Neural cell (in vitro differentiated cells): ENCODE measurements at regions not wholly inside any gene's neighbourhood (a gene's known extent, or its start where the extent isn't known, plus 50 kb on each side); places are given as distances from the start of the nearest gene placed in this dataset.

Experiments used
- H2AFZ ChIP-seq: fragments of 200-600, 300-800 bp; sonication (generic), shearing (Covaris generic); 2 replicates; pipeline ENCODE4 v1.6.0; 2014; ENCODE audit warnings: low read depth, mild to moderate bottlenecking, antibody characterized with exemption, low read length, moderate library complexity
- H3F3A ChIP-seq: fragments of 200-600 bp; shearing (Covaris generic); 2 replicates; pipeline ENCODE4 v1.6.1; 2016; ENCODE audit warnings: mild to moderate bottlenecking, moderate library complexity, mixed read lengths, antibody characterized with exemption, low read length; ENCODE audit not compliant: insufficient read depth, poor library complexity, severe bottlenecking
- H3K27ac ChIP-seq: fragments of 200-600, 300-800 bp; sonication (generic), shearing (Covaris generic); 2 replicates; pipeline ENCODE4 v1.5.1; 2014; ENCODE audit warnings: mild to moderate bottlenecking, low read length, moderate library complexity
- H3K27me3 ChIP-seq: fragments of 300-800, 200-600 bp; sonication (generic), shearing (Covaris generic); 2 replicates; pipeline ENCODE4 v1.6.0; 2014; ENCODE audit warnings: mild to moderate bottlenecking, low read depth, low read length, moderate library complexity; ENCODE audit not compliant: insufficient read depth
- H3K36me3 ChIP-seq: fragments of 300-800, 200-600 bp; sonication (generic), shearing (Covaris generic); 2 replicates; pipeline ENCODE4 v1.5.1; 2014; ENCODE audit warnings: mild to moderate bottlenecking, antibody characterized with exemption, low read length, moderate library complexity; ENCODE audit not compliant: insufficient read depth
- H3K4me2 ChIP-seq: fragments of 300-800, 200-600 bp; sonication (generic), shearing (Covaris generic); 2 replicates; pipeline ENCODE4 v1.6.0; 2014; ENCODE audit warnings: mild to moderate bottlenecking, low read length
- H3K4me3 ChIP-seq: fragments of 300-800, 200-600 bp; sonication (generic), shearing (Covaris generic); 2 replicates; pipeline ENCODE4 v1.5.1; 2014; ENCODE audit warnings: mild to moderate bottlenecking, low read length, moderate library complexity
- H3K79me2 ChIP-seq: fragments of 200-600 bp; shearing (Covaris generic); replicated peaks from 2 replicates; pipeline ENCODE4 v1.6.0; 2014; ENCODE audit warnings: mild to moderate bottlenecking, low read length, moderate library complexity; ENCODE audit not compliant: insufficient read depth
- H3K9ac ChIP-seq: fragments of 300-800, 200-600 bp; sonication (generic), shearing (Covaris generic); 2 replicates; pipeline ENCODE4 v1.6.1; 2016; ENCODE audit warnings: mild to moderate bottlenecking, low read length, mixed read lengths
- H3K9me2 ChIP-seq: fragments of 200-600 bp; shearing (Covaris generic); 2 replicates; pipeline ENCODE4 v1.6.1; 2016; ENCODE audit warnings: mild to moderate bottlenecking, low read length, mixed read lengths; ENCODE audit not compliant: insufficient read depth
- H3K9me3 ChIP-seq: fragments of 200-600, 300-800 bp; sonication (generic), shearing (Covaris generic); 2 replicates; pipeline ENCODE4 v1.6.1; 2016; ENCODE audit warnings: mild to moderate bottlenecking, mixed run types, low read length, moderate library complexity, mixed read lengths
- H4K20me1 ChIP-seq: fragments of 200-600 bp; shearing (Covaris generic); 2 replicates; pipeline ENCODE4 v1.6.1; 2016; ENCODE audit warnings: mild to moderate bottlenecking, mixed run types; ENCODE audit not compliant: insufficient read depth
- EP300 ChIP-seq: fragments of 450-650 bp; conservative IDR thresholded peaks from 2 replicates; pipeline ENCODE4 v1.6.1; 2014; ENCODE audit warnings: antibody characterized with exemption, mild to moderate bottlenecking, moderate library complexity; ENCODE audit not compliant: poor library complexity, severe bottlenecking
- EZH2 ChIP-seq: fragments of 200-600, 300-800 bp; shearing (Covaris generic), sonication (generic); IDR thresholded peaks from 2 replicates; pipeline ENCODE4 v1.6.1; 2014; ENCODE audit warnings: antibody characterized with exemption, low read length, borderline replicate concordance, mild to moderate bottlenecking; ENCODE audit not compliant: insufficient read depth, poor library complexity, severe bottlenecking
- MXI1 ChIP-seq: fragments of 450-650 bp; conservative IDR thresholded peaks from 2 replicates; pipeline ENCODE4 v1.6.1; 2014; ENCODE audit warnings: antibody characterized with exemption, mild to moderate bottlenecking; ENCODE audit not compliant: poor library complexity, severe bottlenecking
- POLR2AphosphoS5 ChIP-seq: IDR thresholded peaks from 2 replicates; pipeline ENCODE4 v1.6.1; 2012
- RAD21 ChIP-seq: fragments of 450-650 bp; conservative IDR thresholded peaks from 2 replicates; pipeline ENCODE4 v1.6.1; 2014; ENCODE audit warnings: antibody characterized with exemption, mild to moderate bottlenecking, moderate library complexity
- REST ChIP-seq: IDR thresholded peaks from 2 replicates; pipeline ENCODE4 v1.6.1; 2012; ENCODE audit warnings: borderline replicate concordance
- SMC3 ChIP-seq: fragments of 450-650 bp; conservative IDR thresholded peaks from 2 replicates; pipeline ENCODE4 v1.6.1; 2014; ENCODE audit warnings: antibody characterized with exemption, mild to moderate bottlenecking, moderate library complexity; ENCODE audit not compliant: poor library complexity
- TAF1 ChIP-seq: IDR thresholded peaks from 2 replicates; pipeline ENCODE4 v1.6.1; 2012; ENCODE audit warnings: low read depth

- H3K4me2 ChIP-seq, result no peak overlapping the region
- no peaks in the 10 kb centered on the region for H3K27me3 ChIP-seq
- H3K79me2 ChIP-seq, result no peaks in the 10 kb centered on the region
- H2AFZ ChIP-seq, result no peak overlapping the region
- no peaks in the 10 kb centered on the region for H3K9me2 ChIP-seq
- no peaks in the 10 kb centered on the region for H4K20me1 ChIP-seq
- no peaks in the 10 kb centered on the region for H3K9me3 ChIP-seq
- TF ChIP-seq POLR2AphosphoS5 (peak; percentile 32), EZH2 (no peak)
- H3K27ac ChIP-seq, result no peak overlapping the region
- H3K9ac ChIP-seq, result no peak overlapping the region
- no peaks in the 10 kb centered on the region for H3K36me3 ChIP-seq
- H3K4me3 ChIP-seq, result no peak overlapping the region
- no peaks in the 10 kb centered on the region for H3F3A ChIP-seq
These were observed 304.2 kb upstream of the AMIGO2 start for GRCh38 chr12:47383942-47384341.

GRCh38 chr12:47382305-47382704, 302.5 kb upstream of the AMIGO2 start:
- Histone ChIP-seq H3K9me3 (no peaks in the 10 kb centered on the region), H3K4me2 (no peak overlapping the region), H3K36me3 (no peaks in the 10 kb centered on the region), H2AFZ (no peak overlapping the region), H3K27me3 (no peaks in the 10 kb centered on the region), H3K9ac (no peak overlapping the region), H3K4me3 (no peak overlapping the region), H4K20me1 (no peaks in the 10 kb centered on the region), H3K9me2 (no peaks in the 10 kb centered on the region), H3K79me2 (no peaks in the 10 kb centered on the region), H3K27ac (no peak overlapping the region), H3F3A (no peaks in the 10 kb centered on the region)
- TF ChIP-seq RAD21 (no peak), MXI1 (no peak), TAF1 (no peak), SMC3 (no peak), EZH2 (no peak)

- Histone ChIP-seq H3K27ac (no peak overlapping the region), H2AFZ (no peak overlapping the region), H4K20me1 (no peaks in the 10 kb centered on the region), H3K9me3 (no peaks in the 10 kb centered on the region), H3K9me2 (no peaks in the 10 kb centered on the region), H3K9ac (no peak overlapping the region), H3K27me3 (no peaks in the 10 kb centered on the region), H3K4me3 (no peak overlapping the region), H3K4me2 (no peak overlapping the region), H3F3A (no peaks in the 10 kb centered on the region), H3K79me2 (no peaks in the 10 kb centered on the region), H3K36me3 (no peaks in the 10 kb centered on the region)
- TF ChIP-seq EP300 (no peak), POLR2AphosphoS5 (no peak)
These were observed 299.1 kb upstream of the AMIGO2 start for GRCh38 chr12:47378907-47379306.

GRCh38 chr12:47378222-47378582, 298.4 kb upstream of the AMIGO2 start:
- no peaks in the 10 kb centered on the region for H3K9me3 ChIP-seq
- no peaks in the 10 kb centered on the region for H3K79me2 ChIP-seq
- no peaks in the 10 kb centered on the region for H3F3A ChIP-seq
- no peaks in the 10 kb centered on the region for H3K27me3 ChIP-seq
- no peaks in the 10 kb centered on the region for H3K9me2 ChIP-seq
- H3K4me2 ChIP-seq, result no peak overlapping the region
- no peak for TF ChIP-seq SMC3
- TF ChIP-seq RAD21, result no peak
- no peak for TF ChIP-seq MXI1
- no peak for TF ChIP-seq REST
- H2AFZ ChIP-seq, result no peak overlapping the region
- H3K4me3 ChIP-seq, result no peak overlapping the region
- no peaks in the 10 kb centered on the region for H3K36me3 ChIP-seq
- no peak overlapping the region for H3K9ac ChIP-seq
- H4K20me1 ChIP-seq, result no peaks in the 10 kb centered on the region
- no peak overlapping the region for H3K27ac ChIP-seq
